Smooth muscle cell (in vitro differentiated cells): ENCODE measurements at regions not wholly inside any gene's neighbourhood (a gene's known extent, or its start where the extent isn't known, plus 50 kb on each side); places are given as distances from the start of the nearest gene placed in this dataset.

Experiments
- DNase-seq: peaks from one replicate; lab custom pipeline; 2025; ENCODE audit not compliant: unreplicated experiment; lab: John Stamatoyannopoulos, UW
- H2AFZ ChIP-seq: fragments of 200-600 bp; sonication (generic); 2 replicates; pipeline ENCODE4 v1.6.0; 2016; ENCODE audit warnings: antibody characterized with exemption, low read depth, mild to moderate bottlenecking
- H3F3A ChIP-seq: fragments of 200-600 bp; sonication (generic); 2 replicates; pipeline ENCODE4 v1.6.0; 2017; ENCODE audit warnings: antibody characterized with exemption, low read depth
- H3K27ac ChIP-seq: fragments of 200-600 bp; sonication (generic); 2 replicates; pipeline ENCODE4 v1.5.1; 2016; ENCODE audit warnings: low read depth, mild to moderate bottlenecking
- H3K27me3 ChIP-seq: fragments of 200-600 bp; sonication (generic); 2 replicates; pipeline ENCODE4 v1.6.1; 2016; ENCODE audit warnings: low read depth, mild to moderate bottlenecking
- H3K36me3 ChIP-seq: fragments of 200-600 bp; sonication (generic); 2 replicates; pipeline ENCODE4 v1.5.1; 2016; ENCODE audit warnings: low read depth
- H3K4me1 ChIP-seq: fragments of 200-600 bp; sonication (generic); 2 replicates; pipeline ENCODE4 v1.5.1; 2016; ENCODE audit warnings: low read depth
- H3K4me2 ChIP-seq: fragments of 200-600 bp; sonication (generic); 2 replicates; pipeline ENCODE4 v1.6.0; 2016; ENCODE audit warnings: mild to moderate bottlenecking
- H3K4me3 ChIP-seq: fragments of 200-600 bp; sonication (generic); 2 replicates; pipeline ENCODE4 v1.5.1; 2016; ENCODE audit warnings: mild to moderate bottlenecking
- H3K79me2 ChIP-seq: fragments of 200-600 bp; sonication (generic); 2 replicates; pipeline ENCODE4 v1.6.0; 2016; ENCODE audit warnings: low read depth, mild to moderate bottlenecking
- H3K9ac ChIP-seq: fragments of 200-600 bp; sonication (generic); 2 replicates; pipeline ENCODE4 v1.6.0; 2016; ENCODE audit warnings: low read depth
- H3K9me3 ChIP-seq: fragments of 200-600 bp; sonication (generic); replicated peaks from 2 replicates; pipeline ENCODE4 v1.5.1; 2016; ENCODE audit warnings: low read depth
- H4K20me1 ChIP-seq: fragments of 200-600 bp; sonication (generic); 2 replicates; pipeline ENCODE4 v1.6.0; 2016; ENCODE audit warnings: low read depth
- CTCF ChIP-seq: fragments of 200-600 bp; sonication (generic); IDR thresholded peaks from 2 replicates; pipeline ENCODE4 v1.5.1; 2017; ENCODE audit warnings: borderline replicate concordance, mild to moderate bottlenecking, antibody characterized with exemption; ENCODE audit not compliant: insufficient read depth, poor library complexity, severe bottlenecking
- WGBS: methylation state at CpG from one replicate; pipeline ENCODE4 v1.1.7; 2016; ENCODE audit warnings: low lambda C conversion rate; 5-methylcytosine and 5-hydroxymethylcytosine counted together

GRCh38 chr2:122414902-122415301 is 659.5 kb downstream of the TSN start:
- Histone ChIP-seq H3K9ac (no peak overlapping the region), H2AFZ (no peak overlapping the region), H3K27ac (no peak overlapping the region), H3K4me1 (no peaks in the 10 kb centered on the region), H3K79me2 (no peaks in the 10 kb centered on the region), H3K9me3 (no peaks in the 10 kb centered on the region), H3K36me3 (no peaks in the 10 kb centered on the region), H3K4me2 (no peak overlapping the region), H3K4me3 (no peak overlapping the region), H3F3A (no peaks in the 10 kb centered on the region), H3K27me3 (no peaks in the 10 kb centered on the region), H4K20me1 (no peaks in the 10 kb centered on the region)
- 79% methylated on average over 4 of the region's 4 CpGs for WGBS
- TF ChIP-seq CTCF = no peak
- DNase-seq = no peak

GRCh38 chr2:122417114-122417513 is 661.7 kb downstream of the TSN start:
- Histone ChIP-seq H3K9ac (no peak overlapping the region), H3K27me3 (no peaks in the 10 kb centered on the region), H3K4me1 (no peaks in the 10 kb centered on the region), H3K36me3 (no peaks in the 10 kb centered on the region), H3K27ac (no peak overlapping the region), H2AFZ (no peak overlapping the region), H3K79me2 (no peaks in the 10 kb centered on the region), H3F3A (no peaks in the 10 kb centered on the region), H3K4me3 (no peak overlapping the region), H4K20me1 (no peaks in the 10 kb centered on the region), H3K4me2 (no peak overlapping the region), H3K9me3 (no peaks in the 10 kb centered on the region)
- TF ChIP-seq CTCF = no peak
- WGBS = 81% methylated on average over 1 of the region's 1 CpG
- no peak for DNase-seq

GRCh38 chr2:122421775-122422174 is 666.3 kb downstream of the TSN start:
- Histone ChIP-seq H3K36me3 (no peaks in the 10 kb centered on the region), H4K20me1 (no peaks in the 10 kb centered on the region), H3K4me3 (no peak overlapping the region), H3K4me2 (no peak overlapping the region), H3F3A (no peaks in the 10 kb centered on the region), H3K9ac (no peak overlapping the region), H3K9me3 (no peaks in the 10 kb centered on the region), H3K4me1 (no peaks in the 10 kb centered on the region), H3K79me2 (no peaks in the 10 kb centered on the region), H3K27me3 (no peaks in the 10 kb centered on the region), H2AFZ (peak overlapping the region; percentile 27), H3K27ac (no peak overlapping the region)
- no peak for DNase-seq
- no peak for TF ChIP-seq CTCF

DNA sequence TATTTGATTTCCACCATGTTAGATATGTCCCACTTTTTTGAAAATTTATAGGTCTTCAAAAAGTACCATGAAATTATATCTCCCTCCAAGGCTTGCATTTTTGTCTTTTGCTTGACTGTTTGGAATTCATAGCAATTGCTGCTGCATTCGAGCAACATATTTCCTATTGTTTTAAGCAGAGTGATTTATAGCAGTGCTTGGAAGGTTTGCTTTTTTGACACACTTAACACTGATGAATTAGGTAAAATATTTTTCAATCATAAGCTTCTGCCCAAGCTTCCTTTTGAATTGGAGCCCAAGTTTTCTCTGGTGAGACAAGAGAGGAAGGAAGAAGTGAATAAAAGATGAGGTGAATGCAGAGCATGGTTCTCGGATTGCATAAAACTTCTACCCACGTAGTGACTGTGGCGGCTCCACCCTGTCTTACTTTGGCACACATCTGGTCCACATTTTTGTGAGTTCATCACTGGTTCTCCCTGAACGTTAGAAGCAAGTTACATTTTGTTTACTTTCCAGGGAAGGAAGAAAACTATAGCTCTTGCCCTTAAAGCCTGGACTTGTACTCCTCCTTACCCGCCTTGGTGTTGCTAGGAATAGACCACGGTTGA is 667.0 kb downstream of the TSN start:
- Histone ChIP-seq H3K79me2 (no peaks in the 10 kb centered on the region), H3F3A (no peaks in the 10 kb centered on the region), H3K27ac (no peak overlapping the region), H3K9me3 (no peaks in the 10 kb centered on the region), H3K4me2 (no peak overlapping the region), H3K4me3 (no peak overlapping the region), H3K4me1 (no peaks in the 10 kb centered on the region), H3K27me3 (no peaks in the 10 kb centered on the region), H2AFZ (no peak overlapping the region), H3K36me3 (no peaks in the 10 kb centered on the region), H3K9ac (no peak overlapping the region), H4K20me1 (no peaks in the 10 kb centered on the region)
- DNase-seq = no peak
- 86% methylated on average over 7 of the region's 7 CpGs for WGBS
- TF ChIP-seq CTCF = no peak
